HG02759 (cell line): ENCODE measurements at regions not wholly inside any gene's neighbourhood (a gene's known extent, or its start where the extent isn't known, plus 50 kb on each side); places are given as distances from the start of the nearest gene placed in this dataset.
A peak's percentile ranks its signal among the peaks of the same experiment; 100 is the strongest.

ENCODE experiments used
- ATAC-seq: cut with Tn5 transposase; IDR thresholded peaks from one replicate; pipeline ENCODE4 v1.9.1; 2021; ENCODE audit warnings: mild to moderate bottlenecking, moderate library complexity; ENCODE audit not compliant: unreplicated experiment

DNA sequence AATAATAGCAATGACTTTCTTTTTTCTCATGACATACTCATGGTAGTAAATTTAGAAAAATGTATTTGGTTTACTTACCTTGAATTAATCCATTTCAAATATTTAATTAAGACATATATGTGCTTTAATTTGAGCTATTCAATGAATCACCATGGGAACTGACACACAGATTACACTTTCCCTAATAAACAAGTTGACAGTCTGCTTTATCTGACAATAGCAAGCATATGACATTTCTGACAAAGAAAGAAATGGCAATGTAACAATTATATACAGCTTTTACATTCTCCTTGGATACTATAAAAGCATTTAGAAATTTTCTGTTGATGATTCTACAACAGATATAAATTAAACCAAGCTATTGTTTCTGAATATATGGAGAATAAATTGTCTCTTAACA is 382.5 kb downstream of the CYLC2 start:
- no peak for ATAC-seq

DNA sequence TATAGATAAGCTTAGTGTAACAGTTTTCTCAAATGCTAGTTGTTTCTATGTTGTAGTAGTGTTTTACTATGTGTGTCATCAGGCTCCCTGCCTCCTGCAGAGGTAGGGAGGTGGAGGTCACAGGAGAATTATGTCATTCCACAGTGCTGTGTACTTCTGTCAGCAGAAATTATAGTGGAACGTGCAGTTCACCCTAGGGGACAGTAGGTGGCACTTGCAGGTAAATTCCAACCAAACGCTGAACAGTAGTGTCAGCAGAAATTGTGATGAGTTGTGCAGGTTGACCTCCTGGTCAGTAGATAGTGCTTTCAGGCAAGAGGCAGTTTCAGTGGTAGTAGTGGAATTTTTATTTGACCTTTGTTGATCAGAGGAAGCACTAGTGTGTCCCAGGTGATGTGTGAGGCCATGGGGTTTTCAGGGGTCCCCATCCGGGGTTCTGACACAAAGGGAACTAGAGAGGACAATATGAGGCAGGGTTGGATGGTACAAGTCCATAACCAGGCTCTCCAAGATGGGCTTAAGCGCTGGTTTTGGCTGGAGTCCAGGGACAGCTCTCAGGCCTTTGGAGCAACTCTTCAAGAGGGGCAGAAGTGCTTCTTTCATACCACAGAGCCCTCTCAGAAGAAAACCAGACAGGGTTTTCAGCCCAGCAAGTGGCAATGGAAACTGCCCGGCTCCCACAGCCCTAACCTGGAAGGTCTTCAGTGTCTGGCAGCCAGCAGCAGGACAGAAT is 402.9 kb downstream of the CYLC2 start:
- ATAC-seq = peak; percentile 98

DNA sequence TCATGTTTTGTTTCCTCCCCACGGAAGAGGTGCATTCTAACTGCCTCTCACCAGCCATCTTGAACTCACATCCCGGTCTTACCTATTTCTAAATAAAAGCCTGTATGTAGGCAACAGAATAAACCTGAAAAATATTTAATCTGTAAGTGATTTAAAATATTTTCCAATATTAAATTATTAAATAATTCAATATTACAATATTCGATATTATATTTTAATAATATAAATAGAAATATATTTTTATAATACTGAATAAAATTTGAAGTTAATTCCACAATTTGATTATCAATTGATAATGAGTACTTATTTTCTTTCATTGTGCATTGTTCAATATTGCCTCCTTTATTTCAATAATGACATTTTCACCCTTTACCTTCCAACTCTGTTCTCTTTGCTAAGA is 404.4 kb downstream of the CYLC2 start:
- no peak for ATAC-seq

DNA sequence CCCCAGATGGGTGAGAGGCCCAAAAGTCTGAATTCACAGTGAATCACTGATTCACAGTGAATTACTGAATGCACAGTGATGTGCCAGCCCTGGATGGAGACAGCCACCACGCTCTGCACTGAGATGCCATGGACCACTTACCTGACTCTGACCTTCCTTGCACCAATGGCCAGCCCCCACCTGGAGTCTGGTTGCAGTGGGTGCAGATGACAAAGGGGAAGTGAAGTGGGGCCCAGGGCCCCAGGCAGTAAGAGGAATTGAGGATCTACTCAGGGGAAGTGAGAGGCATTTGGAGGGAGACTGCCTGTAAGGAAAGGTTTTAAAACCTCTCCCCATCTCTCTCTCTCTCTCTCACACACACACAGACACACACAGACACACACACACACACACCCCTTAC is 412.1 kb downstream of the CYLC2 start:
- no peak for ATAC-seq

DNA sequence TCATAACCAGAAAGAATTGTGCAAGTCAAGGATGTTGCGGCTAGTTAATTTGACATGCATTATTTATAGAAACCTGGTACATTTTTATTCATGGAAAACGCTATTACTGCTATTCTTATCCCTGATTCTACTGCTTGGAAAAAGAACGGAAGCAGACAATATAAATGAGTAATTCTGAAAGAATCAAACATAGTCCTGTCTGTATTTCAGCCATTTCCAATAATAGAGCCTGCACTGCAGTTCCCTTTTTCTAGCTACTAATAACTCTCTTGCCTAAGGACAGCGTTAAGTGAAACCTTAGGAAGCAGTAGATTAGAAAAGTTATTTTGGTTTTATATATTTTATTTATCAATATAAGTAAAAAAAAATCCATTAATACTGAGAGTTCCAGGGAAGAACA is 414.9 kb downstream of the CYLC2 start:
- no peak for ATAC-seq

DNA sequence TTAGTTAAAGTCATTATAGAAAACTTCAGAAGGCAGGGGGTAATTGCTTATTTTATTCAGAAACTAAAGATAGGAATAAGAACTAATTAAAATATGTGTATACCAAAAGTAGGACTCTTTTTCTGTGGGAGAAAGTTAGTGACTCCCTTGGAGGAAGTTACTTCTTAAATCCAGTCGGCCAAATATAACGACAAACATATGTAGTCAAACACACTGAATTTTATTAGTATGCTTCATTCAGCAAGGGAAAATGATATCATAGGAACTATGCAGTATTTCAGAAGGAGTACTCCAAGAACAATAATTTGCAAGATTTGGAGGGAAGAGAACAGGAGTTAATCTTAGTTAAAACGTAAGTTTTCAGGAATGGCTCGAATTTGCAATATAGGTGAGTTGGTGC is 432.6 kb downstream of the CYLC2 start:
- no peak for ATAC-seq

DNA sequence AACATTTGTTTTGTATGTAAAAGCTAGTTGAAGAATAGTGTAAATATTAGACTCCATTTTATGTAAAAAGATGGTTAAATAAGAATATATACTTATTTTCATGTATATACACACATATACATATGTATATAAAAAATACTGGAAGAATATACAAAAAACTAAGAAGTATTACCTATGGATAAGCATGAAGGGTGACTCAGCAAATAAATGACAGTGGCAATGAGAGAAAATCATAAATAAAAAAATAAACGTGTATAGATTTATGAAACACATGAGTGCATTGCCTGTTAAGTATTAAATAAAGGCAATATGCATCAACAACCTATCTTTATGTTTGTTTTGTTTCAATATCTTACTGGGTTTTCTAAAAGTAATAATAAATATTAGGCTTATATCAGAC is 435.3 kb downstream of the CYLC2 start:
- ATAC-seq = no peak

DNA sequence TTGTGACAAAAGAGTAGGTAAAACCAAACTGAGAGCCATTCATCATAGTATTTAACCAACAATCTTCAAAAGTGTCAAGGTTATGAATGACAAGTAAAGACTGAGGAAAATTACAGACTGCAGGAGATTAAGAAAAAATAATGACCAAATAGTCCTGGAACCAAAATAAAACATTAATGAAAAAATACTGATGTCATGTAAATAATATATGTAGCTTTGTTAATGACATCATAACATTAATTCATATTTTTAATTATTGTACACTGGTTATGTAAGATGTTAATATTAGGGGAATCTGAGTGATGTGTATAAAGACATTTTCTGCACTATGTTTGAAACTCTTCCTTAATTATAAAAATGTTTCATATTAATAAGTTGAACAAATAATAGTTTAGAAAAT is 436.7 kb downstream of the CYLC2 start:
- no peak for ATAC-seq

DNA sequence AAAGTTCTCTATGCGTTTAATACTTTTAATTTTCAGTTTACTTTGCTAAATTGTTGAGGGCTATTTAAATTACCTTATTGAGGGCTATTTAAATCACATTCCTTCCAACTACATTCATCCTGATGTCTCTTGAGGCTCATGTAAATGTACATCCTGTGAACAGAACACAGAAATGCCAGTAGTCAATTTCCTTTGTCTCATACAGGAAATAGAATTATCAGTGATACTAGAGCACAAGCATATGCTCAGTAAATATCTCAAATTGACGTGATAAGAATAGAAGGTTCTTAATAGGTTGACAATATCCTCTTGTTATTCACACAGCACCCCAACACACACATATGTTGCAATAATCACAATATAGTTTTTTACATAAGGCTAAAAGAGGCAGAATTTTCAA is 449.0 kb downstream of the CYLC2 start:
- ATAC-seq = no peak

DNA sequence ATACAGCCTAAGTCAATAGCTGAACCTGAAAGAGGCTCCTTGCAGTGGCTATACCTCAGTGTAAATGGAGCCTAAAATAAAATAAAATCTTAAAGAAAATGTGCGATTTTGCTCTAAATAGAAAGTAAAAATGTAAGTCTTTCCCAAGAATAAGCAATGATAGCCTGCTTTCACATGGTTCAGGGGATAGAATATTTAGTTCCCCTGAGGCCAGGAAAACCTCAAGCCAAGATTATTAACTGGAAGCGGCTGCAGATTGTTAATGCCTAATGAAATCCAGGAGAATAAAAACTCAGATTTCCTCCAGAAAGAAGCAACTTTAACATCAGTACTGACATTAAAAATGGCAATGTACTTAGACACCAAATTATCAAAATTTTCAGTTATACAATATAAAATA is 463.7 kb downstream of the CYLC2 start:
- ATAC-seq = no peak

DNA sequence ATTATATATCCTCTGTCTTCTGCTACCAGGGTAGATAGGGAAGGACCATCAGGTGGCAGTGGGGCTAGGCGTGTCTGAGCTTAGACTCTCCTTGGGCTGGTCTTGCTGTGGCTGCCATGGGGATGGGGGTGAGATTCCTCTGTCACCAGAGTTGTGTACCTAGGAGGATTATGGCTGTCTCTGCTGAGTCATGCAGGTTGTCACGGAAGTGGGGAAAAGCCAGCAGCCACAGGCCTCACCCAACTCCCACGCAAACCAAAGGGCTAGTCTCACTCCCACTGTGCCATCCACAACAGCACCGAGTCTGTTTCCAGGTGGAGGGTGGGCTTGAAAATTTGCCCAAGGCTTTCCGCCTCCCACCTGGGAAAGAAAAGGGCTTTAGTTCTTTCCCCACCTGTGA is 476.1 kb downstream of the CYLC2 start:
- ATAC-seq = no peak

DNA sequence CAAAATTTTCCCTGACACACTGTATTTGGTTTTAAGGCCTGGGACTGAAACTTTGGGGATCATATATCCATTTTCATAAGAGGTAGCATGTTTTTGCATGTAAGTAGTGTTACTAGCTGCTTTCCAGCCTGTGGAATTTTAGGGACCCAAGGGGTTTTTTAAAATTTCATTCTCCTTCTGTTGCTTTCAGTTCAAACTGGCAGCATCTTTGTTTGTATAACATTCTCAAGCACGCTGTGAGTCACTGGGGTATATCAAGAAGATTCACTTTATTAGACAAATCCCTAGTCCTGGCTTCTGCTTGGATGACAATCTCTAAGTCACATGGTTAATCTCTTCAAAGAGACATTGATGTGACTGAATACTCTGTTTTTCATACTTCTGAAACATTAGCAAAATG is 479.0 kb downstream of the CYLC2 start:
- ATAC-seq = no peak

DNA sequence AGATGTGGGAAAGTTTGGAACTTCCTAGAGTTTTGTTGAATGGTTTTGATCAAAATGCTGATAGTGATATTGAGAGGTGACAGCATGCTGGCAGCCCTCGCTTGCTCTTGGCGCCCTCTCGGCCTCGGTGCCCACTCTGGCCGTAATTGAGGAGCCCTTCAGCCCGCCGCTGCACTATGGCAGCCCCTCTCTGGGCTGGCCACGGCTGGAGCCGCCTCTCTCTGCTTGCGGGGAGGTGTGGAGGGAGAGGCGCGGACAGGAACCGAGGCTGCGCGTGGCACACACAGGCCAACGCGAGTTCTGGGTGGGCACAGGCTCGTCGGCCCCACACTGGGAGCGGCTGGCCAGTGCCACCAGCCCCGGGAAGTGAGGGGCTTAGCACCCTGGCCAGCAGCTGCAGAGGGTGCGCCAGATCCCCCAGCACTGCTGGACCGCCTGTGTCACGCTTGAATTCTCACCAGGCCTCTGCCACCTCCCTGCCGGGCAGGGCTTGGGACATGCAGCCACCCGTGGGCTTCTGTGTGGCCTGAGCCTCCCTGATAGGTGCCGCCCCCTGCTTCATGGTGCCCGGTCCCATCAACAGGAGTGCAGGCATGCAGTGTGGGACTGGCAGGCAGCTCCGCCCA is 488.5 kb downstream of the CYLC2 start:
- ATAC-seq = no peak

DNA sequence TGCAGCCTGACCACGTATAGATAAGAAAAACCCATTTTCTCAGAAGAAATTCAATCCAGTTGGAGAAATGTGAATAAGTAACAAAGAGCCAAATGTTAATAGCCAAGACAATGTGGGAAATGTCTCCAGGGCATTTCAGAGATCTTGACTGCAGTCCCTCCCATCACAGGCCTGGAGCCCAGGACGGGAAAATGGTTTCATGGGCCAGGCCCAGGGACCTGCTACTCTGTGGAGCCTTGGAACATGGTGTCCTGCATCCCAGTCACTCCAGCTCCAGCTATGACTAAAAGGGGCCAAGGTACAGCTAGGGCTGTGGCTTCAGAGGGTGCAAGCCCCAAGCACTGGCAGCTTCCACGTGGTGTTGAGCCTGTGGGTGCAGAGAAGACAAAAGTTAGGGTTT is 490.0 kb downstream of the CYLC2 start:
- no peak for ATAC-seq

DNA sequence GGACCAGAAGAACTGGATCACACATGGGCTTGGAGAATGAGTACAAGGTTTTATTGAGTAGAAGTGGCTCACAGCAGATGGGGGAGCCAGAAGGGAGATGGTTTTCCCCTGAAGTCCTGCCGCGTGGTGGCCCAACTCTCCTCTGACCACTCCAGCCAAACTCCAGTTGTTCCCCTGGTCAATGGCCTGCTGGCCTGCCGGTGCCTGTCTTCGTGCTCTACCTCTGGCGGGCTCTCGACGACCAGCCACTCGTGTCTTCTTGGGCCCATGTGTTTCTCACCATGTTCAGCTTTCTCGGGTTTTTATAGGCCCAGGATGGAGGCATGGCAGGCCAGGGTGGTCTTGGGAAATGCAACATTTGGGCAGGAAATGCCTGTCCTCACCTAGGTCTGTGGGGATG is 519.6 kb downstream of the CYLC2 start:
- ATAC-seq = no peak

DNA sequence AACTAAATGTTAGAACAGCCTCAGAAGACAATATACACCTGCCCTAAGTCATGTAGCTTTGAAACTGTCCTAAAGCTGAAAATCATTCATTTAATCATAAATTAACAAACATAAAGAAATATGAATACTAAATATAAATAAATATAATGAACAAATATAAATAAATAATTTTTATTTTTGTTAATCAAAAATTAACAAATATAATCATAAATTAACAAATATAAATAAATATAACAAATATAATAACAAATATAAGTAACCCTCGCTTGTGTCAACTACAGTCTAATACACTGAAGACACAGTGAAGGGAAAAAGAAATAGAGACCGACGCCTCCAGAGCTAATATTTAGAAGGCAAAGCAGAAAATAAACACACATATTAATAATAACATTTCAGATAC is 527.3 kb downstream of the CYLC2 start:
- no peak for ATAC-seq

DNA sequence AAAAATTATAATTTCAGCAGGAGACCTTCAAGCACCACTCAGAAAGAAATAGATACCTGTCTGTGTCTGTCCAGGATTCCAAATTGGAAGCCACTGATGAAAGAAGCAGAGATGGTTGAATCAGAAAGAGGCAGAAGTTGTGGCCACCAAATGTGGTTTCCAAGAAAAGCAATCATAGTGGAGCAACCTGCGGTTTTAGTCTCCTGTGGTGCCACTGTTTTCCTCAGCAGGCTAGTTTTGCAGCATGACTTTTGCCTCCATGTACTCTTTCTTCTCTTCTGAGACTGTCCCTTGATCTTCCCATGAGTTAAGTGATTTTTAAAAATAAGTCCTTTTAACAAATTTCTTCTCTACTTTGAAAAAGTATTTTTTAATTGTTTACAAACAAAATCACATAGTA is 535.8 kb downstream of the CYLC2 start:
- no peak for ATAC-seq

DNA sequence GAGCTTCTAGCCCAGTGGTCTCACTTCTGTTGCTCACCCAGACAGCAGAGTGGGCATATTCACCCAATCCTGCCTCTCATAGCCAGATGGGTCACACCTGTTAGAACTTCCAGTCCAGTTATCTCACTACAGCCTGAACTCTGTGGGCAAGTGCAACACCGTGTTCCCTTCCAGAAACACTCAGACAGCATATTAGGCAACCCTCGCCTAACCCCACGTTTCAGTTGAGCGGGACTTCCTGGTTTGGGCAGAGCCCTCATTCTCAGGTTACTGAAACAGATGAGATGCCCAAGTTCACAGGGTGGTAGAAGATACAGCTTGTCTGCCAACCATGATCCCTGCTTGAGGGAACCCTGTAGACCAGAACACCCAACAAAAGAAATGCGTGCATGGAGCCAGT is 538.2 kb downstream of the CYLC2 start:
- ATAC-seq = no peak

DNA sequence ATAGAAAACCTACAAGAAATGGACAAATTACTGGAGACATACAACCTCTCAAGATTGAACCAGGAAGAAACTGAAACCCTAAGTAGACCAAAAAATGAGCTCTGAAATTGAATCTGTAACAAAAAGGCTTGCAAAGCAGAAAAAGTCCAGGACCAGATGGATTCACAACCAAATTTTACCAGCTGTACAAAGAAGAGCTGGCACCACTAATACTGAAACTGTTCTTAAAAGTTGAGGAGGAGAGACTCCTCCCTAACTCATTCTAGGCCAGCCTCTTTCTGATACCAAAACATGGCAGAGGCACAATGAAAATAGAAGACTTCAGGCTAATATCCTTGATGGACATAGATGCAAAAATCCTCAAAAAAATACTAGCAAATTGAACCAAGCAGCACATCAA is 542.3 kb downstream of the CYLC2 start:
- no peak for ATAC-seq

DNA sequence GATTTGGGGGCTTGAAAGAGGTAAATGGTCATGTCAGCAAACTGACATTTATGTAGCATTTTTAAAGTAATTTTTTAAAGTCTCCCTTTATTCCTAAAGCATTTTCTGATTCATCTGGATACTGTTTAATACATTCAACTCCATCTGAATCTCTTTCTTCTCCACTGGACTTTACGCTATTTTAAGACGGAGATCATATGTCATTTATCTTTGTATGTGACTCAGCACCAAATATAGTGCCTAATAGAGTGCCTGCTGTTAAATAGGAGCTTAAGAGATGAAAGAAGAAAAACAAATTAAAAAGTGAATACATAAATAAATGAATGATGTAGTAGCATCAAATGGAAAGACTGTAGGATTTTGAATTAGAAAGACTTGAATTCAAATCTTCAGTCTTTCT is 548.8 kb upstream of the SMC2 start:
- ATAC-seq = no peak

DNA sequence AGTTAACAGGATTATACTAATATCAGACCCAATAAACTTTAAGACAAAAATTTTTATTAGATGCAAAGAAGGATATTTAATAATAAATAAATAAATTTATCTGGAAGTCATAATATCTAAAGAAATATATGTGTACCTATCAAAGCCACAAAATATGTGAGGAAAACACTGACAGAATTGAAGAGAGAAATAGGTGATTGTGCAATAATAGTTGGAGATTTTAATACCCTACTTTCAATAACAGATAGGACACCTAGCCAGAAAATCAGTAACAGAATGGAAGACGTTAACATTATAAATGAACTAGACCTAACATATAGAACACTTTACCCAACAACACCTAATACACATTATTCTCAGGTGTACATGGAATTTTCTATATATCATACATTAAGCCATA is 541.4 kb upstream of the SMC2 start:
- ATAC-seq = no peak

DNA sequence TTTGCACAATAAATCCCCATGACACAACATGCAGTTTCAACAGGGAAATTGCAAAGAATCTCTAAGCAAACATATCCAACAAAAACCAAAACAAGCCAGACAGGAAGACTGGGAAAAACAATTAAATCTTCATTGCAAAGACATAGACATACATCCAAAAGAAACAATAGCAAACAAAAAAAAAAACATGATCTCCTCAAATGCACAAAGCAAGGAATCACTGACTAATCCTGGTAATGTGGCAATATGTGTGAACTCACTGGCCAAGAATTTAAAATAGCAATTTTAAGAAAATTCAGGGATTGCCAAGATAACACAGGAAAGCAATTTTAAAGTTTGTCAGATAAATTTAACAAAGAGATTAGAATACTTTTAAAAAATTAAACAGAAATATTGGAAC is 520.1 kb upstream of the SMC2 start:
- no peak for ATAC-seq

DNA sequence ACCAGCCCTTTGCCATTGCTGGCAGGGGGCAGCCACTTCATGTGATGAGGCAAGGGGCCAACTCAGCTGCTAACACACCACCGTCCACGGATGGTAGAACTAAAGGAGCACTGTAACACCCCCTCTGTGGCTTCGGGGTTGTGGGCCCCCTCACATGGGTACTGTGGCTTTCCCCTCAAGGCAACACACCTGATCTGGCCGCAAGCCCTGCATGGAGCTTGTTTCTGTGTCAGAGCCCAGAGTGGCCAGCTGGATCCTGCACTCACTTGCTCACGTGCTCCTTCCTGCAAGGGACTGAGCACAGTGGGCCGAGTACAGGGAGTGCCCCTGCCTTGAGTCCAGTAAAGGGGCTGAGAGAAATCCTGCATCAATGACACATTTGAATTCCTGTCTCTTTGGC is 507.4 kb upstream of the SMC2 start:
- no peak for ATAC-seq
